Skin epidermis (tissue), 12 donors: ENCODE measurements at regions not wholly inside any gene's neighbourhood (a gene's known extent, or its start where the extent isn't known, plus 50 kb on each side); places are given as distances from the start of the nearest gene placed in this dataset.
"Not testable (repeated sequence)": the region's sequence is repeated elsewhere in the genome, so short reads cannot be mapped to it uniquely, and the experiment has no call there.

Experiments
- H3K27ac ChIP-seq, 21 experiments: fragments of 200-600 bp; sonication (generic) in 11 of 21; one replicate each; pipeline ENCODE4 v1.5.0; 2020; ENCODE audit warnings: mild to moderate bottlenecking in 3 of 21, inconsistent platforms in 2 of 21, moderate library complexity in 2 of 21
- H3K4me3 ChIP-seq, 7 experiments: fragments of 200-600 bp; sonication (generic) in 2 of 7; one replicate each; pipeline ENCODE4 v1.5.0; 2020; ENCODE audit warnings: inconsistent platforms in 2 of 7, mild to moderate bottlenecking in 2 of 7, moderate library complexity in 1 of 7

- H3K27ac ChIP-seq, result no peak overlapping the region
- no peak overlapping the region for H3K4me3 ChIP-seq
Measured at GRCh38 chrX:7546551-7547080, 296.4 kb upstream of the VCX start.

- Histone ChIP-seq H3K4me3 (no peak overlapping the region), H3K27ac (no peak overlapping the region)
Measured at GRCh38 chrX:7545564-7545963, 297.4 kb upstream of the VCX start.

GRCh38 chrX:7542587-7543380, 300.2 kb upstream of the VCX start:
- Histone ChIP-seq H3K4me3 (no peak overlapping the region), H3K27ac (no peak overlapping the region)

GRCh38 chrX:7522860-7523259, 320.1 kb upstream of the VCX start:
- no peak overlapping the region for H3K4me3 ChIP-seq
- H3K27ac ChIP-seq, result no peak overlapping the region

GRCh38 chrX:7515681-7516413, 327.1 kb upstream of the VCX start:
- Histone ChIP-seq H3K4me3 (no peak overlapping the region), H3K27ac (no peak overlapping the region)

- Histone ChIP-seq H3K27ac (no peak overlapping the region), H3K4me3 (no peak overlapping the region)
Measured at GRCh38 chrX:7514871-7515599, 327.9 kb upstream of the VCX start.

GRCh38 chrX:7512845-7513244, 330.1 kb upstream of the VCX start:
- H3K27ac ChIP-seq, result no peak overlapping the region
- H3K4me3 ChIP-seq, result no peak overlapping the region

- Histone ChIP-seq H3K4me3 (no peak overlapping the region), H3K27ac (no peak overlapping the region)
Measured at GRCh38 chrX:7503251-7503650, 339.7 kb upstream of the VCX start.

- H3K4me3 ChIP-seq, result no peak overlapping the region
Measured at GRCh38 chrX:7500386-7500785, 342.6 kb upstream of the VCX start.

GRCh38 chrX:7486505-7486904, 338.6 kb upstream of the PUDP start:
- Histone ChIP-seq H3K4me3 (no peak overlapping the region), H3K27ac (no peak overlapping the region)

More at GRCh38 chrX:7500386-7500785, 342.6 kb upstream of the VCX start:
- H3K27ac ChIP-seq, result no peak overlapping the region

- H3K4me3 ChIP-seq, result no peak overlapping the region
Measured at GRCh38 chrX:7485061-7485460, 337.1 kb upstream of the PUDP start.

GRCh38 chrX:7480721-7481120, 332.8 kb upstream of the PUDP start:
- Histone ChIP-seq H3K4me3 (no peak overlapping the region), H3K27ac (no peak overlapping the region)

More at GRCh38 chrX:7485061-7485460, 337.1 kb upstream of the PUDP start:
- no peak overlapping the region for H3K27ac ChIP-seq

- H3K4me3 ChIP-seq, result no peak overlapping the region
- no peak overlapping the region for H3K27ac ChIP-seq
Measured at GRCh38 chrX:7462110-7462509, 314.2 kb upstream of the PUDP start.

- H3K27ac ChIP-seq, H3K4me3 ChIP-seq: not testable (repeated sequence)
Measured at GRCh38 chrX:7461051-7461450, 313.1 kb upstream of the PUDP start.

- Histone ChIP-seq H3K4me3 (no peak overlapping the region), H3K27ac (no peak overlapping the region)
Measured at GRCh38 chrX:7447801-7448499, 300.0 kb upstream of the PUDP start.

GRCh38 chrX:7446815-7447214, 298.9 kb upstream of the PUDP start:
- H3K4me3 ChIP-seq, result no peak overlapping the region
- H3K27ac ChIP-seq, result no peak overlapping the region

GRCh38 chrX:7444967-7445366, 297.0 kb upstream of the PUDP start:
- no peak overlapping the region for H3K4me3 ChIP-seq
- no peak overlapping the region for H3K27ac ChIP-seq

GRCh38 chrX:7441586-7441985, 293.6 kb upstream of the PUDP start:
- H3K4me3 ChIP-seq, result no peak overlapping the region
- H3K27ac ChIP-seq, result no peak overlapping the region

GRCh38 chrX:7435822-7436221, 287.9 kb upstream of the PUDP start:
- Histone ChIP-seq H3K27ac (no peak overlapping the region), H3K4me3 (no peak overlapping the region)

- H3K4me3 ChIP-seq, result no peak overlapping the region
- no peak overlapping the region for H3K27ac ChIP-seq
Measured at GRCh38 chrX:7432901-7433300, 284.9 kb upstream of the PUDP start.
